Keratinocyte (primary cell): ENCODE measurements at regions not wholly inside any gene's neighbourhood (a gene's known extent, or its start where the extent isn't known, plus 50 kb on each side); places are given as distances from the start of the nearest gene placed in this dataset.

ENCODE experiments used
- CTCF ChIP-seq, 3 experiments: IDR thresholded peaks in 1 of 3; conservative IDR thresholded peaks in 1 of 3; optimal IDR thresholded peaks in 1 of 3; 2 replicates in 2 of 3; 3 replicates in 1 of 3; pipeline versions ENCODE3 to v1.5.1; 2011; ENCODE audit warnings: low read length in 3 of 3, mild to moderate bottlenecking in 3 of 3, moderate library complexity in 2 of 3, control low read depth in 1 of 3, inconsistent platforms in 1 of 3; ENCODE audit not compliant: insufficient read depth in 2 of 3; ENCODE audit errors: extremely low read depth in 1 of 3
- EZH2 ChIP-seq: IDR thresholded peaks from one replicate; pipeline ENCODE4 v1.6.1; 2012; ENCODE audit warnings: inconsistent platforms, mild to moderate bottlenecking, low read length, moderate library complexity

- TF ChIP-seq CTCF (optimal IDR thresholded peaks at IDR 0.05 in 1 of 3, IDR thresholded peaks at IDR 0.05 in 1 of 3, conservative IDR thresholded peaks at IDR 0.05 in 1 of 3; ENCODE audit: extremely low read depth in 1 of 3, insufficient read depth in 2 of 3, low read length in 3 of 3): no peak
- no peak for TF ChIP-seq EZH2
These were observed 139.0 kb upstream of the KLF7 start for GRCh38 chr2:207304761-207305160.
